ENCODE measurements at regions not wholly inside any gene's neighbourhood (a gene's known extent, or its start where the extent isn't known, plus 50 kb on each side); places are given as distances from the start of the nearest gene placed in this dataset.

DNA sequence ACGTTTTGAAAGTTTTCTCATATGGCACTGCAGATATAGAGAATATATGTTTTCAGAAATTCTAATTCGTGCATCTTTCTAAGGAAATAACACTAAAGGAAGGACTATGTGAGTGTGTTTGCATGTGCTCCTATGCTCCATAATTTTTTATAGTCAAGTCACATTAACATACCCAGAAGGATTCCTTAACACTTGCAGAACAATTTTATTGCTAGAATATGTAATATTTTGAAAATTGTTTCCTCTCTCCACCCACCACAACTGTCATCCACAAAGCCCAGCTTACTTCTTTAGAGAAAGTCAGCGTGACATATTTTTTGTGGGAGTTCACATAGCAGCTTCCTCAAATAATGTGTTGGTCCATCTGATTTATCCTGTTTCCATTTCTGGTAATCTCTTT lies 604.6 kb upstream of the MGAT4C start:
- H3K27ac ChIP-seq: no peak overlapping the region
- TF ChIP-seq, protein P1, sequence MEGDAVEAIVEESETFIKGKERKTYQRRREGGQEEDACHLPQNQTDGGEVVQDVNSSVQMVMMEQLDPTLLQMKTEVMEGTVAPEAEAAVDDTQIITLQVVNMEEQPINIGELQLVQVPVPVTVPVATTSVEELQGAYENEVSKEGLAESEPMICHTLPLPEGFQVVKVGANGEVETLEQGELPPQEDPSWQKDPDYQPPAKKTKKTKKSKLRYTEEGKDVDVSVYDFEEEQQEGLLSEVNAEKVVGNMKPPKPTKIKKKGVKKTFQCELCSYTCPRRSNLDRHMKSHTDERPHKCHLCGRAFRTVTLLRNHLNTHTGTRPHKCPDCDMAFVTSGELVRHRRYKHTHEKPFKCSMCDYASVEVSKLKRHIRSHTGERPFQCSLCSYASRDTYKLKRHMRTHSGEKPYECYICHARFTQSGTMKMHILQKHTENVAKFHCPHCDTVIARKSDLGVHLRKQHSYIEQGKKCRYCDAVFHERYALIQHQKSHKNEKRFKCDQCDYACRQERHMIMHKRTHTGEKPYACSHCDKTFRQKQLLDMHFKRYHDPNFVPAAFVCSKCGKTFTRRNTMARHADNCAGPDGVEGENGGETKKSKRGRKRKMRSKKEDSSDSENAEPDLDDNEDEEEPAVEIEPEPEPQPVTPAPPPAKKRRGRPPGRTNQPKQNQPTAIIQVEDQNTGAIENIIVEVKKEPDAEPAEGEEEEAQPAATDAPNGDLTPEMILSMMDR (IDR thresholded peaks at IDR 0.05; ENCODE audit: low read depth, low read length): no peak
- no peaks in the 10 kb centered on the region for H3K36me3 ChIP-seq
- no peaks in the 10 kb centered on the region for H3K9me3 ChIP-seq (ENCODE audit: low read depth)
- no peak for DNase-seq (ENCODE audit: low read depth in 1 of 2, low spot score in 1 of 2)
- no peaks in the 10 kb centered on the region for H3K27me3 ChIP-seq
- H3K4me3 ChIP-seq: no peak overlapping the region
- no peaks in the 10 kb centered on the region for H3K4me1 ChIP-seq (ENCODE audit: low read depth)

DNA sequence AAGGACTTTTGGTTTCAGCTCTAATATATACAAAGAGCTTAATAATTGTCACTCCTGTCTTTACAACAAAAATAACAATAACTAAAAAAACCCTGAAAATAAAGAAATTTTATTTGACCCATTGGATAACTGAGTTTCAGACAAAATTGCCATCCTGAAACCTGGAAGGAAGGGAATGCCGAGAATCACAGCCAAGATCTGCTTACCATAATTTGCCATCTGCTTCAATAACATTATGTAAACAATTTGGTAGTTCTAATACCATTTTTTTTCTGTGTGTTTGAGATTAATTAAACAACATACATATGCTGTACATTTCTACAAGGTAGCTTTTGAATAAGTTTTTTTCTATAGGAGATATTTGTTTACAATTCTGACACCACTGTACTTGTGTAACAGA lies 596.3 kb upstream of the MGAT4C start:
- Histone ChIP-seq H3K36me3 (no peaks in the 10 kb centered on the region), H3K4me3 (no peak overlapping the region), H3K27me3 (no peaks in the 10 kb centered on the region), H3K9me3 (ENCODE audit: low read depth) (no peaks in the 10 kb centered on the region), H3K27ac (no peak overlapping the region), H3K4me1 (ENCODE audit: low read depth) (no peaks in the 10 kb centered on the region)
- DNase-seq (ENCODE audit: low read depth in 1 of 2, low spot score in 1 of 2): no peak
- TF ChIP-seq, protein P1 (IDR thresholded peaks at IDR 0.05; ENCODE audit: low read depth, low read length): no peak

DNA sequence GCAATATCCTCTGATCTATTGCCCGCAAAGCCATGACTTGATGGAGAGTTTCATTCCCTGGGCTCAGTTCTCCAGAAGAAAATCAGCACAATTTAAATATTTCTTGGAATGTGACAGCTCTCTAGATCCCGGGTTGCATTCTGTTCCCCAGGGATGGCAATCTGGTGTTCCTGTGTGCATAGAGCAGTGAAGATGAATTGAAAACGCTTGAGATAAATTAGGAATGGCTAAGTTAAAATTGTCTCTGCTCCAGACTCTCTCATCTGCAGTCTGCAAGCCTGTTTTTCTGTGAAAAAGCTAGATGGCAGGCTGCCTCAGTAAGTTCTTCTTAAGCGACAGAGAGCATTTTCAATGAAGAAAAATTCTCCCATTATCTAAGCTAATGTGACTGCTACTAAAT lies 582.5 kb upstream of the MGAT4C start:
- H3K27ac ChIP-seq: no peak overlapping the region
- TF ChIP-seq, protein P1 (IDR thresholded peaks at IDR 0.05; ENCODE audit: low read depth, low read length): no peak
- DNase-seq (ENCODE audit: low read depth in 1 of 2, low spot score in 1 of 2): peak in 1 of 2 donors; percentile 36
- no peaks in the 10 kb centered on the region for H3K4me1 ChIP-seq (ENCODE audit: low read depth)
- no peaks in the 10 kb centered on the region for H3K36me3 ChIP-seq
- no peaks in the 10 kb centered on the region for H3K27me3 ChIP-seq
- H3K4me3 ChIP-seq: no peak overlapping the region
- H3K9me3 ChIP-seq (ENCODE audit: low read depth): no peaks in the 10 kb centered on the region

DNA sequence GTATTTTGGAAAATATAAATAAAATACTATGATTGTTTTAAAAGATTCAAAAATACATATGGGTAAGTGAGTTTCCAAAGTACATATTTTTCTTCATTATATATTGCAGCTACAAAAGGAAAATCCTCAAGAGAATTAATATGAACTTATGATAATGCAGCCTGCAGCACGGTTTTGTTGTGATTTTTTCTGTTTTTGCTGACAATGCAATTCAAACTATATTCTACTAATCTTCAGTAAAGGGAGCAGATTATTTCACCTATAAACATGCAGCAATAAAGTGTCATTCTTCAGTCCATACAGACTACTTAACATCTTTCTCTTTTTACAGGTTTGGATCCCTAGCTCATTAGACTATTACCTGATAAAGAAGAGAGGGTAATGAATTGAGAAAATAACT lies 582.1 kb upstream of the MGAT4C start:
- Histone ChIP-seq H3K27ac (no peak overlapping the region), H3K27me3 (no peaks in the 10 kb centered on the region), H3K9me3 (ENCODE audit: low read depth) (no peaks in the 10 kb centered on the region), H3K4me1 (ENCODE audit: low read depth) (no peaks in the 10 kb centered on the region), H3K4me3 (no peak overlapping the region), H3K36me3 (no peaks in the 10 kb centered on the region)
- no peak for DNase-seq (ENCODE audit: low read depth in 1 of 2, low spot score in 1 of 2)
- TF ChIP-seq, protein P1 (IDR thresholded peaks at IDR 0.05; ENCODE audit: low read depth, low read length): no peak

DNA sequence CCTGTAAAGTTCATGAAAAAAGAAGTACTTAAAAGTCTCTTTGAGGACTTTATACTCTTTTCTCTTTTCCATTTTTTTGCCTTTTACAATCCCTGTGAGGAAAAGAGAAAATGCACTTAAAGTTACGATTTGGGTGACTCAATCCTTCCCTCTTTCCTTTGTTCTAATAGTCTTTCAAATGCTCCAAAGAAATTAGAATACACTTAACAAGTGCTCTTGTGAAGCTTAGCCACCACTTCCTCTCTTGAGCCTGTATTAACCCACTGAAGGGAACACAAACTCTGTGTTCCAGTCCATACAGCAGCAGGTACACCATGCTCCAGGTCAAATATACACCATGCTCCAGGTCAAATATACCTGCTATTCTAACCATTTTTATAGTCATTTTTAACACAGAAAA lies 581.1 kb upstream of the MGAT4C start:
- TF ChIP-seq, protein P1 (IDR thresholded peaks at IDR 0.05; ENCODE audit: low read depth, low read length): no peak
- H3K4me3 ChIP-seq: no peak overlapping the region
- H3K9me3 ChIP-seq (ENCODE audit: low read depth): no peaks in the 10 kb centered on the region
- H3K27me3 ChIP-seq: no peaks in the 10 kb centered on the region
- H3K4me1 ChIP-seq (ENCODE audit: low read depth): no peaks in the 10 kb centered on the region
- no peaks in the 10 kb centered on the region for H3K36me3 ChIP-seq
- H3K27ac ChIP-seq: no peak overlapping the region
- no peak for DNase-seq (ENCODE audit: low read depth in 1 of 2, low spot score in 1 of 2)

DNA sequence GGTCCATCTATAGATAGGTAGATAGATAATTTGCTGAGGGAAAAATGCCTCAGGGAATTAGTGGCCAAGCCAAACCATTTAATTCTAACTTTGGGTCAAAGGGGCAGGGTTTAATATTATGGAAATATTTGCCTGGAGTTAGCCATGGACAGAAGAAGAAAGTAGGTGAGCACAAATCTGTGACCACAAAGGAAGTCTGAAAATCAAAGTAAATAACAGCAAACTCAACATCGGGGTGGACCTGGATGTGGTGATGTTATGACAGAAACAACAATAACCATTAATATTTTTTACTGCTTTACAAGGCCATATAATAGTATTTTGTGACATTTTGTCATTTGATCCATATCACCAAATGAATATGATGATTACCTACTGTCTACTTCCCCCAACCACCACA lies 578.0 kb upstream of the MGAT4C start:
- H3K9me3 ChIP-seq (ENCODE audit: low read depth): no peaks in the 10 kb centered on the region
- TF ChIP-seq, protein P1 (IDR thresholded peaks at IDR 0.05; ENCODE audit: low read depth, low read length): no peak

More for the DNA sequence above, 578.0 kb upstream of the MGAT4C start:
- H3K36me3 ChIP-seq: no peaks in the 10 kb centered on the region
- H3K4me3 ChIP-seq: no peak overlapping the region
- no peaks in the 10 kb centered on the region for H3K4me1 ChIP-seq (ENCODE audit: low read depth)
- no peaks in the 10 kb centered on the region for H3K27me3 ChIP-seq
- no peak overlapping the region for H3K27ac ChIP-seq
- DNase-seq (ENCODE audit: low read depth in 1 of 2, low spot score in 1 of 2): no peak
